ENCODE measurements at regions not wholly inside any gene's neighbourhood (a gene's known extent, or its start where the extent isn't known, plus 50 kb on each side); places are given as distances from the start of the nearest gene placed in this dataset.

DNA sequence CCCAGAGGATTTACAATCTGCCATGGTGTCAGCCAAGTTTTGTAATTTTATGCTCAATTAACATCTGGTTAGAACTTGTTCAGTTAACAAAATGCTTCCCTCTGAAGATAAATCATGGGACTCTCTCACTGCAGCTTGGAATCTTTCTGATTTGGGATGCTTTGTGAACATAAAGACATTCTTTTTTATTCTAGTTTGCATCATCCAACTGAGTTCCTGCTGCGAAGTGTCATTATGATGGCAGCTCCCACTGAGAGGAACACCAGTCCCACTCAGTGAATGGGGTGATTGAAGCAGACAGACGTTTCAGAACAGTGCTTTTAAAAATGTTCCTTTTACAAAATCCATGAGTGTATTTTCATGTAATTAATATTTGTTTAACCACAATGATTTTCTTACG lies 863.8 kb downstream of the TLE4 start:
- H3K9ac ChIP-seq (ENCODE audit: insufficient read depth in 1 of 2, low read depth in 2 of 2, low read length in 2 of 2) = no peak overlapping the region
- TF ChIP-seq, protein P1, sequence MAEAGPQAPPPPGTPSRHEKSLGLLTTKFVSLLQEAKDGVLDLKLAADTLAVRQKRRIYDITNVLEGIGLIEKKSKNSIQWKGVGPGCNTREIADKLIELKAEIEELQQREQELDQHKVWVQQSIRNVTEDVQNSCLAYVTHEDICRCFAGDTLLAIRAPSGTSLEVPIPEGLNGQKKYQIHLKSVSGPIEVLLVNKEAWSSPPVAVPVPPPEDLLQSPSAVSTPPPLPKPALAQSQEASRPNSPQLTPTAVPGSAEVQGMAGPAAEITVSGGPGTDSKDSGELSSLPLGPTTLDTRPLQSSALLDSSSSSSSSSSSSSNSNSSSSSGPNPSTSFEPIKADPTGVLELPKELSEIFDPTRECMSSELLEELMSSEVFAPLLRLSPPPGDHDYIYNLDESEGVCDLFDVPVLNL (CRISPR knock-in tag; IDR thresholded peaks at IDR 0.05; ENCODE audit: low read depth) = no peak
- TF ChIP-seq, protein P2, sequence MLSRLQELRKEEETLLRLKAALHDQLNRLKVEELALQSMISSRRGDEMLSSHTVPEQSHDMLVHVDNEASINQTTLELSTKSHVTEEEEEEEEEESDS (CRISPR knock-in tag; IDR thresholded peaks at IDR 0.05) = no peak
- TF ChIP-seq MBD1 (CRISPR knock-in tag; IDR thresholded peaks at IDR 0.05) (no peak), ZNF695 (CRISPR knock-in tag; IDR thresholded peaks at IDR 0.05) (no peak), ZNF324 (CRISPR knock-in tag; IDR thresholded peaks at IDR 0.05) (no peak), ZBTB17 (CRISPR knock-in tag; IDR thresholded peaks at IDR 0.05) (no peak), KLF13 (tag; IDR thresholded peaks at IDR 0.05; ENCODE audit: borderline replicate concordance, low read depth) (no peak), ZNF134 (CRISPR knock-in tag; conservative IDR thresholded peaks at IDR 0.05) (no peak), ZNF23 (CRISPR knock-in tag; IDR thresholded peaks at IDR 0.05) (no peak), NR3C1 (CRISPR knock-in tag; IDR thresholded peaks at IDR 0.05) (no peak)
- TF ChIP-seq, protein P3, sequence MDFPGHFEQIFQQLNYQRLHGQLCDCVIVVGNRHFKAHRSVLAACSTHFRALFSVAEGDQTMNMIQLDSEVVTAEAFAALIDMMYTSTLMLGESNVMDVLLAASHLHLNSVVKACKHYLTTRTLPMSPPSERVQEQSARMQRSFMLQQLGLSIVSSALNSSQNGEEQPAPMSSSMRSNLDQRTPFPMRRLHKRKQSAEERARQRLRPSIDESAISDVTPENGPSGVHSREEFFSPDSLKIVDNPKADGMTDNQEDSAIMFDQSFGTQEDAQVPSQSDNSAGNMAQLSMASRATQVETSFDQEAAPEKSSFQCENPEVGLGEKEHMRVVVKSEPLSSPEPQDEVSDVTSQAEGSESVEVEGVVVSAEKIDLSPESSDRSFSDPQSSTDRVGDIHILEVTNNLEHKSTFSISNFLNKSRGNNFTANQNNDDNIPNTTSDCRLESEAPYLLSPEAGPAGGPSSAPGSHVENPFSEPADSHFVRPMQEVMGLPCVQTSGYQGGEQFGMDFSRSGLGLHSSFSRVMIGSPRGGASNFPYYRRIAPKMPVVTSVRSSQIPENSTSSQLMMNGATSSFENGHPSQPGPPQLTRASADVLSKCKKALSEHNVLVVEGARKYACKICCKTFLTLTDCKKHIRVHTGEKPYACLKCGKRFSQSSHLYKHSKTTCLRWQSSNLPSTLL (IDR thresholded peaks at IDR 0.05) = no peak
- H3K36me3 ChIP-seq (ENCODE audit: control insufficient read depth, insufficient read depth, low read length) = no peaks in the 10 kb centered on the region
- WGBS (ENCODE audit: insufficient coverage, low coverage, missing lambda C conversion rate) = 0% methylated on average over 3 of the region's 3 CpGs
- FAIRE-seq = no peak
- BruUV-seq (replicated peaks) = no TSS peak
- H3K27me3 ChIP-seq (ENCODE audit: control insufficient read depth in 2 of 2, insufficient read depth in 2 of 2, low read length in 2 of 2) = no peaks in the 10 kb centered on the region
- no peak overlapping the region for H3K4me2 ChIP-seq (ENCODE audit: insufficient read depth, low read length)
- H3K4me3 ChIP-seq = no peak overlapping the region
- no peaks in the 10 kb centered on the region for H4K20me1 ChIP-seq (replicated peaks; ENCODE audit: control insufficient read depth, insufficient read depth, low read length)
- intact Hi-C loops (cut with micrococcal nuclease) (no loop called here), in situ Hi-C loops (cut with MboI) (no loop called here)
- ChIA-PET POLR2A (no interaction called here), CTCF (ENCODE audit: low intra/inter-chr PET ratio) (no interaction called here)
- H2AFZ ChIP-seq (ENCODE audit: low read depth, low read length) = no peak overlapping the region
- no peak for DNase-seq (ENCODE audit: extremely low read depth in 1 of 4, low spot score in 3 of 4)
- no peaks in the 10 kb centered on the region for H3K79me2 ChIP-seq (ENCODE audit: control insufficient read depth, insufficient read depth, low read length)
- no peaks in the 10 kb centered on the region for H3K4me1 ChIP-seq (replicated peaks in 1 of 2; ENCODE audit: control insufficient read depth in 2 of 2, insufficient read depth in 2 of 2, low read length in 2 of 2)
- no peak for ATAC-seq
- H3K9me1 ChIP-seq (ENCODE audit: control insufficient read depth, insufficient read depth, low read length) = no peaks in the 10 kb centered on the region
- no peaks in the 10 kb centered on the region for H3K9me3 ChIP-seq (replicated peaks; ENCODE audit: control insufficient read depth, insufficient read depth, low read depth, low read length)
- H3K27ac ChIP-seq (ENCODE audit: extremely low read depth, low read depth, low read length) = no peak overlapping the region
